Natural killer cell (primary cell): ENCODE measurements at regions not wholly inside any gene's neighbourhood (a gene's known extent, or its start where the extent isn't known, plus 50 kb on each side); places are given as distances from the start of the nearest gene placed in this dataset.

Source experiments
- ATAC-seq, 3 donors: fragments of 150-1000 bp in 2 of 3; fragments of 200-7000 bp in 1 of 3; cut with Tn5 transposase; 1 replicate in 1 of 3; 2 replicates in 2 of 3; pipeline ENCODE4 v1.10.0; 2021; ENCODE audit warnings: mild to moderate bottlenecking in 2 of 3, moderate library complexity in 2 of 3
- DNase-seq, 2 donors: peaks; one replicate each; pipeline versions ENCODE4 v3.0.0 to v3.0.0-alpha.2; 2013 to 2021; ENCODE audit warnings: mixed read lengths in 1 of 2
- H3K27ac ChIP-seq: one replicate; pipeline ENCODE4 v1.5.1; 2013; ENCODE audit warnings: mild to moderate bottlenecking, low read length
- H3K27me3 ChIP-seq: one replicate; pipeline ENCODE4 v1.6.1; 2013; ENCODE audit warnings: low read length; ENCODE audit not compliant: control insufficient read depth, insufficient read depth
- H3K36me3 ChIP-seq: one replicate; pipeline ENCODE4 v1.6.1; 2013; ENCODE audit warnings: low read length; ENCODE audit not compliant: control insufficient read depth, insufficient read depth
- H3K4me1 ChIP-seq: one replicate; pipeline ENCODE4 v1.6.1; 2013; ENCODE audit warnings: low read length; ENCODE audit not compliant: control insufficient read depth, insufficient read depth
- H3K4me3 ChIP-seq: one replicate; pipeline ENCODE4 v1.5.1; 2013; ENCODE audit warnings: low read length
- H3K9me3 ChIP-seq: one replicate; pipeline ENCODE4 v1.6.1; 2013; ENCODE audit warnings: low read length; ENCODE audit not compliant: control insufficient read depth, insufficient read depth
- H3K27ac Mint-ChIP-seq, 2 donors: one replicate each; pipeline ENCODE4 v1.8.0; 2022; ENCODE audit warnings: mild to moderate bottlenecking in 2 of 2, mixed read lengths in 2 of 2, moderate library complexity in 1 of 2
- H3K27me3 Mint-ChIP-seq, 2 donors: one replicate each; pipeline ENCODE4 v1.8.0; 2022; ENCODE audit warnings: low read depth in 2 of 2, mixed read lengths in 2 of 2
- H3K36me3 Mint-ChIP-seq: one replicate; pipeline ENCODE4 v1.8.0; 2022; ENCODE audit warnings: mixed read lengths
- H3K4me1 Mint-ChIP-seq, 2 donors: one replicate each; pipeline ENCODE4 v1.8.0; 2022; ENCODE audit warnings: mixed read lengths in 2 of 2
- H3K4me3 Mint-ChIP-seq: one replicate; pipeline ENCODE4 v1.8.0; 2022; ENCODE audit warnings: mild to moderate bottlenecking, moderate library complexity, mixed read lengths
- H3K9me3 Mint-ChIP-seq, 2 donors: one replicate each; pipeline ENCODE4 v1.8.0; 2022; ENCODE audit warnings: mixed read lengths in 2 of 2
- CTCF ChIP-seq: fragments of 200-600 bp; IDR thresholded peaks from one replicate; pipeline ENCODE4 v1.8.0; 2022; ENCODE audit warnings: antibody characterized with exemption
- WGBS: methylation state at CpG from one replicate; pipeline ENCODE4 v1.1.7; 2013; ENCODE audit warnings: missing lambda C conversion rate; ENCODE audit not compliant: insufficient coverage; 5-methylcytosine and 5-hydroxymethylcytosine counted together
- intact Hi-C: fragments of 100-400 bp; cut with micrococcal nuclease; formaldehyde crosslinking; loops from one replicate; pipeline ENCODE4 v1.14.2; 2022

GRCh38 chr1:221948459-221948858, 206.6 kb upstream of the DUSP10 start:
- WGBS, result 91% methylated on average over 5 of the region's 5 CpGs
- Mint-ChIP-seq H3K36me3 (peaks cover 6% of the 10 kb centered on the region), H3K9me3 (peaks cover 6 to 10% of the 10 kb centered on the region in 2 donors), H3K27ac (no peak overlapping the region), H3K27me3 (peaks cover 0 to 8% of the 10 kb centered on the region in 2 donors), H3K4me3 (no peak overlapping the region), H3K4me1 (no peaks in the 10 kb centered on the region)
- Histone ChIP-seq H3K27ac (no peak overlapping the region), H3K27me3 (no peaks in the 10 kb centered on the region), H3K36me3 (no peaks in the 10 kb centered on the region), H3K4me1 (no peaks in the 10 kb centered on the region), H3K9me3 (peaks cover 5% of the 10 kb centered on the region), H3K4me3 (no peak overlapping the region)
- intact Hi-C loops, result no loop called here
- DNase-seq (no peak), ATAC-seq (no peak)
- TF ChIP-seq CTCF, result no peak

- Mint-ChIP-seq H3K4me3 (no peak overlapping the region), H3K9me3 (peaks cover 6 to 10% of the 10 kb centered on the region in 2 donors), H3K4me1 (no peaks in the 10 kb centered on the region), H3K36me3 (peaks cover 6% of the 10 kb centered on the region), H3K27ac (no peak overlapping the region), H3K27me3 (peaks cover 0 to 8% of the 10 kb centered on the region in 2 donors)
- no peak for ATAC-seq
- 93% methylated on average over 4 of the region's 4 CpGs for WGBS
- intact Hi-C loops, result no loop called here
- H3K4me3 ChIP-seq, result no peak overlapping the region
- peaks cover 5% of the 10 kb centered on the region for H3K9me3 ChIP-seq
- H3K4me1 ChIP-seq, result no peaks in the 10 kb centered on the region
- TF ChIP-seq CTCF, result no peak
- no peak for DNase-seq
- no peaks in the 10 kb centered on the region for H3K36me3 ChIP-seq
- no peak overlapping the region for H3K27ac ChIP-seq
- no peaks in the 10 kb centered on the region for H3K27me3 ChIP-seq
Measured at GRCh38 chr1:221947731-221948130, 205.8 kb upstream of the DUSP10 start.

GRCh38 chr1:221946768-221947167, 204.9 kb upstream of the DUSP10 start:
- Histone ChIP-seq H3K4me1 (no peaks in the 10 kb centered on the region), H3K4me3 (no peak overlapping the region), H3K36me3 (no peaks in the 10 kb centered on the region), H3K9me3 (peaks cover 5% of the 10 kb centered on the region), H3K27ac (no peak overlapping the region), H3K27me3 (no peaks in the 10 kb centered on the region)
- H3K9me3 Mint-ChIP-seq, result peaks cover 6 to 10% of the 10 kb centered on the region in 2 donors
- H3K36me3 Mint-ChIP-seq, result peaks cover 6% of the 10 kb centered on the region
- H3K4me3 Mint-ChIP-seq, result no peak overlapping the region
- H3K27me3 Mint-ChIP-seq, result peaks cover 0 to 8% of the 10 kb centered on the region in 2 donors
- no peak overlapping the region for H3K27ac Mint-ChIP-seq
- 95% methylated on average over 6 of the region's 6 CpGs for WGBS
- no peaks in the 10 kb centered on the region for H3K4me1 Mint-ChIP-seq
- no peak for TF ChIP-seq CTCF
- ATAC-seq (no peak), DNase-seq (no peak)
- intact Hi-C loops, result no loop called here

- Mint-ChIP-seq H3K36me3 (peaks cover 6% of the 10 kb centered on the region), H3K4me3 (no peak overlapping the region), H3K27me3 (peaks cover 0 to 5% of the 10 kb centered on the region in 2 donors), H3K4me1 (no peaks in the 10 kb centered on the region), H3K9me3 (peaks cover 6 to 10% of the 10 kb centered on the region in 2 donors), H3K27ac (no peak overlapping the region)
- Histone ChIP-seq H3K27ac (no peak overlapping the region), H3K9me3 (peaks cover 5% of the 10 kb centered on the region), H3K4me3 (no peak overlapping the region), H3K36me3 (no peaks in the 10 kb centered on the region), H3K27me3 (no peaks in the 10 kb centered on the region), H3K4me1 (no peaks in the 10 kb centered on the region)
- DNase-seq, result no peak
- no peak for TF ChIP-seq CTCF
- ATAC-seq, result no peak
- intact Hi-C loops, result no loop called here
- WGBS, result 90% methylated on average over 1 of the region's 1 CpG
Measured at GRCh38 chr1:221945669-221946068, 203.8 kb upstream of the DUSP10 start.
